ENCODE measurements at regions not wholly inside any gene's neighbourhood (a gene's known extent, or its start where the extent isn't known, plus 50 kb on each side); places are given as distances from the start of the nearest gene placed in this dataset.

DNA sequence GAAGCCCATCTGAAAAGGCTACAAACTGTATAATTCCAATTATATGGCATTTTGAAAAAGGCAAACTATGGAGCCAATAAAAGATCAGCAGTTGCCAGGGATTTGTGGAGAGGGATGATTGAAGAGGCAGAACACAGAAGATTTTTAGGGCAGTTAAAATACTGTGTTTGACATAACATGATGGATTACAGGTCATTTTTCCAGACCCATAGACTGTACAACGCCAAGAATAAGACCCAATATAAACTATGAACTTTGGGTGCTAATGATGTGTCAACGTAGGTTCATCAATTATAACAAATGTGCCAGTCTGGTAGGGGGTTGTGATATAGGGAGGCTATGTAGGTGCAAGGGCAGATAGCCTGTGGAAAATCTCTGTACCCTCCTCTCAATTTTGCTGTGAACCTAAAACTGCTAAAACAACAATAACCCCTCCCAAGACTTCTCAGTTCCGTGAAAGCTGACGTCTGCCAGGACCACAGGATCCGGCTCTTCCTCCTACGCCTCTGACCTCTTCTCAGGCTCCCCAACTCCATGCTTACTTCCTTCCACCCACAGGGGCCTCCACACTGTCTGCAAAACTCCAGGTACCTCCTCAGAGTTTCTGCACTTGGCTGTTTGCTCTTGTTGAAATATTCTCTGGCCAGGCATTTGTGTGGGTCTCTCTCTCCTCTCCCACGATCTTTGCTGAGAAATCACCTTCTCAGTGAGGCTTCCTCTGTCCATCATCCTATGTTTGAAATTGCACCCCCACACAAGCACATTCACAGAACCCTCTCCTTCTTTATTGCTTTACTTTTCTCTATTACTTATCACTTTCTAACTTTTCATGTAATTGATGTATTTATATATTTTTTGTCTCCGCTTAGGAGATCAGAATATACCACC is 131.4 kb downstream of the BBS10 start:
- no peak for DNase-seq

DNA sequence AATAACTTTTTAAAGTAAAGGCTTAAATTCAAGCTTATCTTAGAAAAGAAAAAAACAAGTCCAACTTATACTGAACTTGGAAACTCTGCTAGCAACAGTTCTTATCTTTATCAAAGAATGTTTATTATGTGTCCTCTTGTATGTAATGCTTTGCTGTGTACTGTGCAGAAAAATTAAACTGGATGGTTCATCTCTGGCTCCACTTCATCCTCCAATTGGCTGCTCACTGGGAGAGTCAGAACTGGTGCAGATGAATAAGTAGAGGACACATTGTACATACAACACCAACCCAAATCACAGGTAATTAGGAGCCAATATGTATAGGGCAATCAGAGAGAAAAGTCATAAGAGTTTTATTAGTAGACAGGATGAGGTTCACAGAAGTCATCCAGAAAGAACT is 123.6 kb upstream of the NAP1L1 start:
- no peak for DNase-seq

DNA sequence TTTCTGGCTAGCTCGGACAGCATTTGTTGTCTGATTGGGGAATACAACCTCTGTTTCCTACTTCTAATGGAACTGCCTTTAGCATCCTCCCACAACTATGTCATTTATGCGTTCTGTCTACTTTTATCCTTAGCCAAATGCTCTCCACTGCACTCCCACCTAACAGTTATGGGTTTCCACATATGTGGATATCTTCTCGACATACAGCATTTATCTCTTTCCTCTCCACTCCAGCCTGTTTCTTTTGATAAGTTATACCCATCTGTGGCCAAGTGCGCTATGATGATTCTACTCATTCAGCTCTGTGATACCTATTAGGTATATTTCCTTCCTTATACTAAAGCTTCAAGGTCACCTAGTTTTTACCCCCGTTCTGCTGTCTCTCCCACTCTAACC is 122.2 kb upstream of the NAP1L1 start:
- DNase-seq, result no peak

DNA sequence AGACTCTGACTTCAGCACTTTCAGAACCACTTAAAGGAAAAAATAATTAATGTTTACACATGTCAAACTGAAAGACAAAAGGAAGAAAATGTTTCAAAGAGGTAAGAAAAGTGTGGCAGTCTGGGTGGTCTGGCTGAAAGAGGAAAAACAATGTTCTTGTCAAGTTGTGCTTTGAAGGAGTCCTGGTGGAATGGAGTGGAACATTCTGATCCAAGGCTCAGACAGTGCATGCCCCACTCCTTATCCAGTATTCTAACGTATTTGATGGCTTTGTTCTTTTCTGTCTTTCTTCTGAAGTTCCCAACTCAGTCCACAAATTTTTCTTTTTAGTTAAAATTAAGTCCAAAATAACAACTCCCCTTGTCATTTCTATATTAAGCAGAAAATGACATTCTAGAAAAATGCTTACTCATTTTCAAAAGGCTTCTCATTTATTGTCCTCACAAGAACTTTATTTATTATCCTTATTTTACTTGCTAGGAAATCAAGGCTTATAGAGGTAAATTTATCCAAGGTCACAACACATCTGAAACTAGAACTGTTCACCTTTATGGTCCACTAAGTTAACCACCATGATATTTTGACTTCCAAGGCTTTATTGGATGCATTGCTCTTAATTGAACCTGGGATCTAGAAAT is 121.7 kb upstream of the NAP1L1 start:
- no peak for DNase-seq

DNA sequence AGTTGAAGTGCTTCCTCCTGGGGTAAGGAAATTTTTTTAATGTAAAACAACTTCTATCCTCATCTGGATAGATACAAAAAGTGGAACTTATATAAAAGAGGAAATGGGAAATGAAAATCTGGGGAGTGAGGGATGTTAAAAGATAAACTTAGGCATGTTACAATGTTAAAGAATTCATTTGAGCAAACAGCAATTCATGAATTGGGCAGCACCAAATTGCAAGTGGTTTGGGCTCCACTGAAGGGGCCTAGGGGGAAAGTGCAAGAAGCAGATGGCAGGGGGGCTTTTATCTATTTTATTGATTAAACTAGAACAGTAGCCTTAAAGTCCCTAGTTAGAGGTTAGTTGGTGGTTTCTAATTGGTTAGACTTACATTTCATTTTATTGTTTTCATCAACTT is 118.1 kb upstream of the NAP1L1 start:
- no peak for DNase-seq

DNA sequence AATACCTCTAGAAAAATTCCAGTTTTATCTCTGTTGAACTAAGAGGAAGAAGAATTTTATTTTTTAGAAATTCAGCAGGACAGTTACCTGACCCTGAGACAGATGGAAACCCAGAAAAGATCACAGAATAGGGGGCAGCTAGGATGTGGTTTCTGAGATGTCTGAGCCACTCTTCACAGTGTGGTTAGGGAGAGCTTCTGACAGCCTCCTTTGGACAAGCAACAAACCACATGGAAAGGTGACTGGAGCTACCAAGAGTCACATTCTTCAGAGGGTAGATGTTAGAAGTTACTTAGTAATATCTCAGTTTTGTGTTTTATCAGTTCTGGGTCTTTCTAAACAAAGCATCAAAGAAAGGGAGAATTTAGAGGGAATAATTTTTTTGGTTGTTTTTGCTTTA is 117.3 kb upstream of the NAP1L1 start:
- no peak for DNase-seq

DNA sequence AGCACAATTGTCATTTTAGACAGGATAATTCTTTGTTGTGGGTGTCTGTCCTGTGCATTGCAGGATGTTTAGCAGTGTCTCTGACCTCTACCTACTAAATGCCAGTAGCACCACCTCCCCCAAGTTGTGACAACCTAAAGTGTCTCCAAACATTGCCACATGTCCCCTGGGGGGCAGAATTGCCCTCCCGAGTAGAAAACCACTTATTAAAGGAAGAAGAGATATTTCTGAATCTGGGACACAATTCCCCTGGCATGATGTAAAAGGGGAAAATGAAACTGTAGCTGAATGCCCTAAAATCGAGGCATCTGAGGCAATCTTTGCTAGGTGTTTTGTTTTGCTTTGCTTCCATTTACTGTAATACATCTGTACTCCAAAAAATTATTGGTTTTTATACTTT is 116.8 kb upstream of the NAP1L1 start:
- no peak for DNase-seq

DNA sequence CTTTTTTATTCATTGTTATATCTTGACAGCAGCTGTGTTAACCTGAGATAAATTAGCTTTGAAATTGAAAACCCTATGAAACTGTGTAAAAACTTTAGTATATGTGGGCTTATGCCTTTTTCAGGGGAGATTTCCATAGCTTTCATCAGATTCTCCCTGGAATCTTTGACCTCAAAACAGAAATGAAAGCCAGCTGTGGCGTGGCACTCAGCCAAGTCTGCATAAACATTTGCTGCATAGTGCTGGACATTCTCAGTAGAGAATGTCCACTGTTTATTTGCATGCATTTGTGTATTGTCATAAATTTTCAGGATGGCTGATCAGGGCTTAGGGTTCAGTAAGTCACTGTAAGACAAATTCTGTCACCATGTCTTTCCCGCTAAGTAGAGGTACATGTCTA is 115.3 kb upstream of the NAP1L1 start:
- no peak for DNase-seq

DNA sequence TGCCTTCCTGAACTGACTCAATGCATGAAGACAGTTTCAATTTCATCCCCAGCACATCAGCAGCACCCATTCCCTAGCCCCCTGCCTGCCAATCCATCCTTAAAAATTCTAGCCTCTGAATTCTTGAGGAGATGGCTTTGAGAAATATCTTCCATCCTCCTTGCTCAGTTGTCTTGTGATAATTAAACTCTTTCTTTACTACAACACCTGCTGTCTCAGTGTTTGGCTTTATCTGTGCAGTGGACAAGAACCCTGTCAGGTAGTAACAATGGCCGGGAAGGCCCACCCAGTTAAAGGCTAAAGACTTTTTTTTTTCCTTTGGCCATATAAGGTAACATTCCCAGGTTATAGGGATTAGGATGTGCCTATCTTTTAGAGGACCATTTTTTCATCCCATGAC is 114.4 kb upstream of the NAP1L1 start:
- DNase-seq, result no peak

DNA sequence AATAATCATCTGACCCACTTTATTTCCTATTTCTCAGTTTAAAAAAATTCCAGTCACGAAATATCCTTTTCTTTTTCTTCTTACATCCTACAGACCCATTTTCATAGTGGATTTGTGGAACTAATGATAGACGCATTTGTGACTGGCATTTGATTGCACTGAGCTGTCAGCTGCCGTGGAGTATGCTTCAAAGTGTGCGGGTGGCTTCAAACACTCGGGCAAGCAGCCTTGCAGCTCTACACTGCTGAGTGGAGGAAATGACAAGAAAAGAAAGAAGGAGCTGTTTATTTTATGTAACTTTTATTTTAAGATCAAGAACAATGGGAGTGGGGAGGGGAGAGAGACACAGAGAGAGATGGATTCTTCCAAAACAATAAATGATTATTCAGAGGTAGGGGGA is 112.8 kb upstream of the NAP1L1 start:
- no peak for DNase-seq

DNA sequence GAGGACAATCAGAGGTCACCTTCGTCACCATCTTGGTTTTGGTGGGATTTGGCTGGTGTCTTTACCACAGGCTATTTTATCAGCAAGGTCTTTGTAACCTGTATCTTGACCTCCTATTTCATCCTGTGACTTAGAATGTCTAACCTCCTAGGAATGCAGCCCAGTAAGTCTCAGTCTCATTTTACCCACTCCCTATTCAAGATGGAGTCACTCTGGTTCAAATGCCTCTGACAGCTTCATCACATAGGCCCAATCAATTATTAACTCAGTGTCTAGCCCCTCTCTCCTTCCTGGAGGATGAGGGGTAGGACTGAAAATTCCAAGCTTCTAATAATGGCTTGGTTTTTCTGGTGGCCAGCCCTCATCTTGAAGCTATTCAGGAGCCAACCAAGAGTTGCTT is 111.4 kb upstream of the NAP1L1 start:
- no peak for DNase-seq

DNA sequence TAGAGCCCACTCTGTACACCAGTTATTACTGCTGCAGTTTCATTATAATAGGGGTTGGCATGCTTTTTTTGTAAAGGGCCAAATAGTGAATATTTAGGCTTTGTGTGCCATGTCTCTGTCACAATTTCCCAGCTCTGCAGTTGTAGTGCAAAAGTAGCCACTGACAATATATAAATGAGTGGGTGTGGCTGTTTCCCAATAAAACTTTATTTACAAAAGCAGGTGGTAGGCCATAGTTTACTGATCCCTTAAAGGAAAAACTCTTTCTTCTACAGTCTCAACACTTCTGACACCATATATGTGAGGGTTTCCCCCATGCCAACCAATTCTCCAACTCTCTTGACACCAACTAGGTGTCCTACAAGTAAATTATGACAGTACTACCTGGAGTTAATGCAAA is 110.2 kb upstream of the NAP1L1 start:
- DNase-seq, result no peak

DNA sequence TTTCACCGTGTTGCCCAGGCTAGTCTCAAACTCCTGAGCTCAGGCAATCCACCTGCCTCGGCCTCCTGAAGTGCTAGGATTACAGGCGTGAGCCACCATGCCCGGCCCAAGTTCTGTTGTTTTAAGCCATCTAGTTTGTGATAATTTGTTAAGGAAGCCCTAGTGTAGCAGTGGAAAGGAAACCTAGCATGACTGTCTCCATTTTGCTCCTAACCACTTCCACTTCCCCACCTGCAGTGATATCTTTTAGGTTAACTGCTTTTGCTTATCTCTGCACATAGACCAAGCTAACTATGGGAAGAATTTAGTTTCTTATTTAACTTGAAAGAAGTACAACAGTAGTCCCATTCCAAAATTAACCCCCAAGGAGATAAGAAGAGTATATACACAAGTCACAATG is 109.5 kb upstream of the NAP1L1 start:
- DNase-seq, result no peak

DNA sequence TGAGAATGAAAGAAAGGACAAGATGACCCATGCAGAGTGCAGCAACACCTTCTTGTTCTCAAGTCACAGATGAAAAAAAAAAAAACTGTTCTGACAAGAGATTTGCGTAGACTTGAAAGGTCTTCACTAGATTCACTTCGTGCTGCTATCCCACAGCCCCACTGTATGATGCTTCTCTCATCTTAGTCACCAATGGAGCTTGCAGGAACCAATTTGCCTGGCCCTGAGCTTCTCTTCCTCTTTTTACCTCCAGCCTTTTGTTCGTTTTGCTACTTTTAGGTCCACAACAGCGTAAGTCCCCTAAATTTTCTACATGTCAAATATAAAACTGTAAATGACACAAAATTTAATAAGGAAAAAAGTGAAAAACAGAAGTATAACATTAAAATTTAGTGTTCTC is 107.9 kb upstream of the NAP1L1 start:
- no peak for DNase-seq

DNA sequence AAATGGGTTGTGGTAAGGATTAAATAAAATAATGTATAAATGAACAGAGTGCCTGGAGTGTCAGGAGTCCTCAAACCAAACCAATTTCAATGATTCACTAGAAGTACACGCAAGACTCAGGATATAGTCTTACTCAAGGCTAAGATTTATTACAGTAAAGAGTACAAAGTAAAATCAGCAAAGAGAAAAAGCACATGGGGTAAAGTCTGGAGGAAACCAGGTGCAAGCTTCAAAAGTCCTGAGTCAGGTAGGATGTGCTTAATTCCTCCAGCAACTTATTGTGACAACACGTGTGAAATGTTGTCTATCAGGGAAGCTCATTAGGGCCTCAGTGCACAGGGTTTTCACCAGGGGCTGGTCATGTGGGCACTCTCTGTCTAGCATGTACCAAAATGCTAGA is 105.8 kb upstream of the NAP1L1 start:
- no peak for DNase-seq

DNA sequence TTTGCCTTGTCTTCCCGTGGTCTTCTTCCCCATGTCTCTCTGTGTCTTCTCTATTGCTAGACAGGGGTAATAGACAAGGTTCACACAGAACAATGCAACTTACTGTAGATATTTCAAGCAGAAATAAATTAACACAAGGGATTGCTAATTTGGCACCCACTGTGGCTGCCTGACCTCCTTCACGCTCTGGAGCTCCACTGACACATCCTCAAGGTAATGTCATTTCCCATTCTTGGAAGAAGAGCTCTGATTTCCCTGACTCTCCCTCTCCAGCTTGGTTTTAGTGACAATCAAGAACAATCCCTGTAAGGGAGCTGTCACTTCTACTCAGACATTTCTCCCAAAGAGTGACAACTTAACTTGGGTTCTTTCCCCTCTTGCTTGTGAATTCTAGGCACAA is 105.4 kb upstream of the NAP1L1 start:
- no peak for DNase-seq

DNA sequence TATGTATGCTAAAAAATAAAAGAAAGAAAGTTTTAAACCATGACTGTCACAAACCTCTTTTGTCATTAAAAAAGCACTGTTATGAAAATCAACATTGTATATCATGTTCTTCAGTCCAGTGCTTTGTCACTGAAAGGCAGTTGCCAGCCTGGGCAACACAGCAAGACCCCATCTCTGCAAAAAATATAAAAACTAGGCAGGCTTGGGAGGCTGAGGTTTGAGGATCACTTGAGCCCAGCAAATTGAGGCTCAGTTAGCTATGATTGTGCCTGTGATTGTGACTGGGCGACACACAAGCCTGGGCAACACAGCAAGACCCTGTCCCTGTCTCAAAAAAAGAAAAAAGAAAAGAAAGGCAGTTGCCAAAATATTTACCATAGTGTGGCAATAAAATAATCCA is 102.7 kb upstream of the NAP1L1 start:
- DNase-seq, result no peak

DNA sequence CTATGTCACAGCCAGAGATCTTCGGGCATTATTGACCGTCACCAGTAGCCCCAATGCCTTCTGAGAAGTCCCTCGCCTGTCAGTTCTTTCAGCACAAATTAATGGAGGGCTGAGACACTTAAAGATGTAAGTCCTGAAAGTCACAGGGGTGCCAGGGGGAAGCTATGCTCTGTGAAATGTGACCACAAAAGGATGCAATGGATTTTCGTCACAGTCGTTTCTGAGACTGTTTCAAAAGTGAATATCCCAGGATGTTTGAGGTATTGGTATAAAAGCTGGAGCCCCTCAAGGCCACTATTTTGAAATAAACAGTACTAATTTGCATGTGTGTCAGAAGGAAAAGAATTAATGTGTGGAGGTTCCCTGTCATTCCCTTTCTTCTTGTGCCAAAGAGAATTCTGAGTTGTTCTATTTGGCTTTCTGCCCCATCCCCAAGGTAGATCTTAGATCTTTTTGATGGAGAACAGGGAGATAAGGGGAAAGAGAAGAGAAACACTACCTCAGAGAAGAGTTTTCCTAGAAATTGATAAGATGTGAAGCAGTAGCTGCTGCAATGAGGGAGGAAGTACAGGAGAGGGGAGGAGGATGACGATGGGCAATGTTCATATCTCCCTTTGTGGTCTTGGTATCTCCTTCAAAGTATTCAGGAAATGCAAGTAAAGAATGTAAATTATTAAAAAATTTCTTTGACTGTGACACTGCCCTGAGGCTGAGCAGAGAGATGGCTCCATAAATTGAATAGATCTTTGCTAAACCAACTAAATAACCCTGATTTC is 101.8 kb upstream of the NAP1L1 start:
- DNase-seq, result no peak

DNA sequence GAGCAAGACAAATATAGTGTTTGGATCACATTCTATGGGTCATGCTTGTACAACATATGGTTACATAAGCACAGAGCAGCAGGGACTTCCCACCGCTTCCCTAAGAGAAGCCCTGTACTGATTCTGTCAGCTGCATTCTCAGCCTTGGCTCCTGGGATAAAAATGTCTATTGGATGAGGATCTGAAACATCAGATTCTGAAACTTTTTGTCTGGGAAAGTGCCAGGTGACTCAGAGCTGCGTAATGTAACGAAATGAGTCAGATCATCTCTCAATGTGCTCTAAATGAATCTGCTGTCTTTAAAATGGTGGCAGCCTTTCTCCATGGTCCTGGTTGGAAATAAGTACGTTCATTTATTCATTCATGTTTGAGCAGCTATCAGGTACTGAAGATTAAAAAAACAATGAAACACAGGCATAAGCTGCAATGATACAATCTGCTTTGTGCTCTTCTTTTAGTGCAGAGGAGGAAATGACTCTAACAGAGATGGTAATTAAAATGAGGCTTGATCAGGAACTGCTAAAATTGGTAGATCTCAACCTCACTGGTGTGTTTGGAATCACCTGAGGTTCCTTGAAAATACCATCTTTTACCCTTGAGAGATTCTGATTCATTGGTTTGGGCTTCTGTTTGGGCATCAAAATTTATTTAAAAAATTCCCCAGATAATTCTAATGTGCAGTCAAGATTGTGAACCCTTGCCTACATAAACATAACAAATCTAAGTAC is 99.1 kb upstream of the NAP1L1 start:
- peak; percentile 45 to 59 for DNase-seq

DNA sequence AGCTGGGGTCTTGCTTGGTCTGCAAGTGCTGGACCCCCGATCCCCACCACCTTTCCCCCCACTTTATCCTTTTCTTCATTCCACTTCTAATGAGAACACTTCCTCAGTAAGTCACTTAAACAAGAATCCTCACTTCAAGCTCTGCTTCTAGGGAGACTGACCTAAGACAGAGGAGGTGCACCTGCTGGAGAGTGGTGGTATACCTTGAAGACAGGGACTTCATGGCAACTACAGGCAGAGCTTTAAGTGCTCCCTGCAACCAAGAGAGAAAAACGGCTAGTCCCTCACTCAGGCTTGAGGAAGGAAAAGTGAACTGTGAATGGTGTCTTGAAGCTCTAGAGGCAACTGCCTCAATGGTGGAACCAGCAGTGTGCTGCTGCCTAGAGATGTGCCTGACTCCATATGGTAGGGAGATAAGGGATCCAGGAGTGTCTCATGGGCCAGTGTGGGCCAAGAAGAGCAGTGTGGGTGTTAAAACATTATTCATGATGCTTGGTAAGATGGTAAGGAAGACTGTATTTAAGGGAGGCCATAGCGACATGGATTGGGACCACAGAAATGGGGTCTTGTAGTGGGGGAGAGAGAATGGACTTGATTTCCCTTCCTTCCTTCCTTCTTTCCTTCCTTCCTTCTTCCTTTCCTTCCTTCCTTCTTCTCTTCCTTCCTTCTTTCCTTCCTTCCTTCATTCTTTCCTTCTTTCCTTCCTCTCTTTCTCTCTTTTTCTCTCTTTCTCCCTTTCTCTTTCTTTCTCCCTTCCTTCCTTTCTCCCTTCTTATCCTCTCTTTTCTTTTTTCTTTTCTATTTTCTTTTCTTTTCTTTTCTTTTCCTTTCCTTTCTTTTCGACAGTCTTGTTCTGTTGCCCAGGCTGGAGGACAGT is 96.2 kb upstream of the NAP1L1 start:
- DNase-seq, result no peak

DNA sequence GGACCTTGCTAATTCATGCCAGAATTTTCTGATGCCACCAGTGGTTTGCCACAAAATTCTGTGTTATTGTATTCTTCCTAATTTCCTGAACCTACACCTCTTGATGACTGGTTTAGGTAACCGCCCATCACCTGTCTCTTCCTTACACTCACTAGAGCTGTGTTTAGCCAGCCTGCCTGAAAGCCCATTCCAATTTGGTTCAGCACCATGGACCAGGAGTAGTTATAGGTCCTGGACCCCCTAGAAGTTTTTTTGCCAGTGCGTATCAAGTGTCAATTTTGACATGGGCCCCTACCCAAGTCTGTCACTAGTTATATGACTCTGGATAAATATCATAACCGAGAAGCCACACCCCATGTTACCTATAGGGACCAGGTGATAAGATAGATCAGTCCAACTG is 94.0 kb upstream of the NAP1L1 start:
- no peak for DNase-seq

DNA sequence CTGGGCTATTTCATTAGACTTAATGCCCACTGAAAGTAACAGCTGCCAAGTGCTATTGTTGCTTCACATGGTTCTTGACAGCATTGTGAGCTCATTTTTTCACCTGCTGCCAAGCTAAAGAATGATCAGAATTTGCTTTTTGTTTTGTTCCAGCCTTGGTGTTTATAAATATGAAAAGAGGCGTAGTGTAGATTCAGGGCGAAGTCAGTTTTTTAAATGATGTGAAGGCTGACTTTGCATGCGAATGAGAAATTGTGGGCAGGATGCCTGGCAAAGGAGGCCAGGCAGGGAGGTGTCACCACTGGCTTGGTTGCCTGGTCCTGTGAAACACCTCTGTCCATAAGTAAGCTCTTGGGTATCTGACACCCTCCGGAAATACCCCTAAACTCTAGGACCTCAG is 93.3 kb upstream of the NAP1L1 start:
- DNase-seq, result no peak

All from stimulated activated CD4-positive, alpha-beta T cell treated with anti-CD3 and anti-CD28 coated beads, Interleukin-2, amount 100 ng/mL, for 48 hours (primary cell).